ENCODE measurements at regions not wholly inside any gene's neighbourhood (a gene's known extent, or its start where the extent isn't known, plus 50 kb on each side); places are given as distances from the start of the nearest gene placed in this dataset.
A peak's percentile ranks its signal among the peaks of the same experiment; 100 is the strongest.

GRCh38 chr13:26914148-26914547 lies 153.6 kb upstream of the GPR12 start:
- H3K36me3 ChIP-seq (replicated peaks in 1 of 2; ENCODE audit: control insufficient read depth in 2 of 2, insufficient read depth in 2 of 2, low read length in 2 of 2) = no peaks in the 10 kb centered on the region

DNA sequence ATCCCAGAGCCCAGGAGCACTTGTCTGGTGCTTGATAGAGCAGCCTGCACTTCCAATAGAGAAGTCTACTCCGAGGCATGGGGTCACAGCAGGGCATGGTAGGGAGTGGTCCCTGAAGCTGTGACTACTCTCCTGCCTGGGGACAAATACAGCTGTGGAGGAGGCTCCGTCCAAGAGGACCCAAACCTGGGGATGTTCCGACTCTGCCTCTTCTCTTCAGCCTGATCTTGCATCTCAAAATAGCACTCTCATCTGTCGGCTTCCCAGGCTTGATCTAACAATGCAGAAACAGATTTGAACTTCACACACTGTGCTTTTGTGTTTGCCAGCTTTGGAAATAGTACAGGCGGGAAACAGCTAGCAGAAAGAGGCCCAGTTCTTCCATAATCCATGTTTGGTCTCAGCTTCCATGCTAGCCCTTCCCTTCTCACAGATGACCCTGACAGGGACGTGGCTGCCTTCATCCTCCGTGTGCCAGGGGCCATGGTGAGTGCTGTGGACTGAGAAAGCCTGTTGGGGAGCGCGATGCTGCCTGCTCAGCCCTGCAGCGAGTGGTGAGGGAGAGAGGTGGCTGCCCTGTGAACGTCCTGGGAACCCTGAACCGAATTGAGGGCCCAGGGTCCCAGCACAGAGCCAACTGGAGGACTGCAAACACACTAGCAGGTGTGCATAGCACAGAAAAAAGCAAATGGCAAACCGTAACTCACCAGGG lies 150.3 kb upstream of the GPR12 start:
- Histone ChIP-seq H2BK15ac (ENCODE audit: low read length) (no peak overlapping the region), H2BK5ac (ENCODE audit: low read length) (no peak overlapping the region), H3K14ac (ENCODE audit: low read length) (no peak overlapping the region), H3K36me3 (replicated peaks in 1 of 2; ENCODE audit: control insufficient read depth in 2 of 2, insufficient read depth in 2 of 2, low read length in 2 of 2) (no peaks in the 10 kb centered on the region), H3K18ac (ENCODE audit: low read length) (peak overlapping the region; percentile 3), H3K27me3 (ENCODE audit: control insufficient read depth in 3 of 3, insufficient read depth in 3 of 3, low read depth in 1 of 3, low read length in 3 of 3) (peaks cover 0 to 9% (median 0%) of the 10 kb centered on the region in 3 experiments), H3K23ac (ENCODE audit: low read depth, low read length, poor library complexity) (no peak overlapping the region), H3K79me1 (ENCODE audit: low read depth, low read length) (no peaks in the 10 kb centered on the region), H3K9ac (ENCODE audit: low read depth, low read length, poor library complexity) (no peak overlapping the region), H2BK120ac (ENCODE audit: low read depth, low read length) (no peak overlapping the region), H3K4me3 (ENCODE audit: low read length in 2 of 2) (no peak overlapping the region), H2BK12ac (ENCODE audit: low read length) (no peak overlapping the region), H2AFZ (ENCODE audit: low read length) (no peak overlapping the region), H3K4me1 (ENCODE audit: control insufficient read depth in 2 of 2, insufficient read depth in 1 of 2, low read depth in 1 of 2, low read length in 2 of 2) (no peaks in the 10 kb centered on the region), H3K4me2 (ENCODE audit: insufficient read depth, low read length, poor library complexity, severe bottlenecking) (no peak overlapping the region), H3K4ac (ENCODE audit: low read length) (no peak overlapping the region), H4K91ac (ENCODE audit: low read depth, low read length, poor library complexity) (no peak overlapping the region), H2AK5ac (ENCODE audit: low read depth, low read length) (peak overlapping the region; percentile 57), H3K9me3 (replicated peaks in 1 of 2; ENCODE audit: control insufficient read depth in 2 of 2, insufficient read depth in 1 of 2, low read depth in 1 of 2, low read length in 2 of 2) (no peaks in the 10 kb centered on the region), H4K8ac (ENCODE audit: low read depth, low read length) (no peak overlapping the region), H3K27ac (replicated peaks; ENCODE audit: low read length) (no peak overlapping the region)
- no CpG with 5 or more reads among the region's 13 CpGs for WGBS, 2 donors (ENCODE audit: extremely low coverage in 2 of 2, insufficient read length in 2 of 2, insufficient replicate concordance in 1 of 2)
- DNase-seq (ENCODE audit: low spot score) = no peak

More at GRCh38 chr13:26914148-26914547, 153.6 kb upstream of the GPR12 start:
- Histone ChIP-seq H3K23ac (ENCODE audit: low read depth, low read length, poor library complexity) (no peak overlapping the region), H3K79me1 (ENCODE audit: low read depth, low read length) (no peaks in the 10 kb centered on the region), H2BK15ac (ENCODE audit: low read length) (no peak overlapping the region), H4K8ac (ENCODE audit: low read depth, low read length) (no peak overlapping the region), H3K14ac (ENCODE audit: low read length) (no peak overlapping the region), H3K4me3 (ENCODE audit: low read length in 2 of 2) (no peak overlapping the region), H3K4me1 (ENCODE audit: control insufficient read depth in 2 of 2, insufficient read depth in 1 of 2, low read depth in 1 of 2, low read length in 2 of 2) (no peaks in the 10 kb centered on the region), H2BK120ac (ENCODE audit: low read depth, low read length) (no peak overlapping the region), H2AK5ac (ENCODE audit: low read depth, low read length) (no peak overlapping the region), H2AFZ (ENCODE audit: low read length) (no peak overlapping the region), H3K9ac (ENCODE audit: low read depth, low read length, poor library complexity) (no peak overlapping the region), H3K4me2 (ENCODE audit: insufficient read depth, low read length, poor library complexity, severe bottlenecking) (no peak overlapping the region), H3K27ac (replicated peaks; ENCODE audit: low read length) (no peak overlapping the region), H3K27me3 (ENCODE audit: control insufficient read depth in 3 of 3, insufficient read depth in 3 of 3, low read depth in 1 of 3, low read length in 3 of 3) (peaks cover 0 to 4% (median 0%) of the 10 kb centered on the region in 3 experiments), H2BK12ac (ENCODE audit: low read length) (no peak overlapping the region), H3K18ac (ENCODE audit: low read length) (no peak overlapping the region), H2BK5ac (ENCODE audit: low read length) (no peak overlapping the region), H4K91ac (ENCODE audit: low read depth, low read length, poor library complexity) (no peak overlapping the region), H3K9me3 (replicated peaks in 1 of 2; ENCODE audit: control insufficient read depth in 2 of 2, insufficient read depth in 1 of 2, low read depth in 1 of 2, low read length in 2 of 2) (no peaks in the 10 kb centered on the region), H3K4ac (ENCODE audit: low read length) (no peak overlapping the region)
- no peak for DNase-seq (ENCODE audit: low spot score)
- WGBS, 2 donors (ENCODE audit: extremely low coverage in 2 of 2, insufficient read length in 2 of 2, insufficient replicate concordance in 1 of 2) = no CpG with 5 or more reads among the region's 3 CpGs

DNA sequence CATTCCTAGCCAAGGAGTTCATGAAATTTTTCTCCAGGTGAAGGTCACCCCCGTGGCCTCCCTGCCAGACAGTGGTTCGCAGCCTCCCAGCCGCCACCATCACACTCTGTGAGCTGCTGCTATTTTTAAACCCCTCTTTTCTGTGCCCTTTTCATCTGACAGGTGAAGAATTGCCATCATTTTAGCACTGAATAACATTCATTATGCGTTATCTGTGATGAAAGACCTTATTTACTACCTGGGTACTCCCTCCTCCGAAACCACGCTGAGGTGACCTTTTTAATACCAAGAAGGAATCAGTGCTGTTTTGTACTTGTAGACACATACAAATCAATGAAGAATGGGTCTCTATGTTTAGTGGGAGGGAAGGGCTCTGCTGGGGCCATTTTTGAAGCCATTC lies 148.9 kb upstream of the GPR12 start:
- H4K91ac ChIP-seq (ENCODE audit: low read depth, low read length, poor library complexity) = no peak overlapping the region
- no peak overlapping the region for H3K4me3 ChIP-seq (ENCODE audit: low read length in 2 of 2)
- no peak overlapping the region for H2BK120ac ChIP-seq (ENCODE audit: low read depth, low read length)
- H2BK5ac ChIP-seq (ENCODE audit: low read length) = no peak overlapping the region
- no peak overlapping the region for H3K9ac ChIP-seq (ENCODE audit: low read depth, low read length, poor library complexity)
- H3K4ac ChIP-seq (ENCODE audit: low read length) = no peak overlapping the region
- H3K27me3 ChIP-seq (ENCODE audit: control insufficient read depth in 3 of 3, insufficient read depth in 3 of 3, low read depth in 1 of 3, low read length in 3 of 3) = peaks cover 0 to 9% (median 0%) of the 10 kb centered on the region in 3 experiments
- H2BK15ac ChIP-seq (ENCODE audit: low read length) = no peak overlapping the region
- DNase-seq (ENCODE audit: low spot score) = no peak
- H3K9me3 ChIP-seq (replicated peaks in 1 of 2; ENCODE audit: control insufficient read depth in 2 of 2, insufficient read depth in 1 of 2, low read depth in 1 of 2, low read length in 2 of 2) = no peaks in the 10 kb centered on the region
- no peak overlapping the region for H2AK5ac ChIP-seq (ENCODE audit: low read depth, low read length)
- no peak overlapping the region for H4K8ac ChIP-seq (ENCODE audit: low read depth, low read length)
- H2AFZ ChIP-seq (ENCODE audit: low read length) = no peak overlapping the region
- H3K36me3 ChIP-seq (replicated peaks in 1 of 2; ENCODE audit: control insufficient read depth in 2 of 2, insufficient read depth in 2 of 2, low read length in 2 of 2) = no peaks in the 10 kb centered on the region
- no peak overlapping the region for H3K14ac ChIP-seq (ENCODE audit: low read length)
- no peak overlapping the region for H3K4me2 ChIP-seq (ENCODE audit: insufficient read depth, low read length, poor library complexity, severe bottlenecking)
- H3K79me1 ChIP-seq (ENCODE audit: low read depth, low read length) = no peaks in the 10 kb centered on the region
- WGBS, 2 donors (ENCODE audit: extremely low coverage in 2 of 2, insufficient read length in 2 of 2, insufficient replicate concordance in 1 of 2) = no CpG with 5 or more reads among the region's 6 CpGs
- no peak overlapping the region for H3K27ac ChIP-seq (replicated peaks; ENCODE audit: low read length)
- H2BK12ac ChIP-seq (ENCODE audit: low read length) = no peak overlapping the region
- no peak overlapping the region for H3K23ac ChIP-seq (ENCODE audit: low read depth, low read length, poor library complexity)
- no peaks in the 10 kb centered on the region for H3K4me1 ChIP-seq (ENCODE audit: control insufficient read depth in 2 of 2, insufficient read depth in 1 of 2, low read depth in 1 of 2, low read length in 2 of 2)
- no peak overlapping the region for H3K18ac ChIP-seq (ENCODE audit: low read length)

DNA sequence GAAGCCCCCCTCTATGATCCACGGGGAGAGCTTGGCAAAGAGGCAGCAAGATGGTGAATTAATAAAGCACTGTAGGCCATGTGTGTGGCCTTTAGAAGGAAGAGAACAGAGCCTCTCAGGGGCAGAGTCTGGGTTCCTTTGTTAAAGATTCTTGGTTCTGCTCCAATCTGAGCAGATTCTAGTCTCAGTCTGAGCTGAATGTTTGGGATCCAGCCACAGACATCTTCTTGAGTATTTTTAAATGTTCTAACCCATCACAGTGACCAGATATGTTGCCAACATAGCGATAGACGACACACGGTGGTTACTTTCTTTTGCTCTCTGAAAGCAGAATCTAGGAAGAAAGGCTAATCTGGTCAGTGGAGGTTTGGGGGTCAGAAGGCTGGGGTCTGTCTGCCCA lies 147.5 kb upstream of the GPR12 start:
- WGBS, 2 donors (ENCODE audit: extremely low coverage in 2 of 2, insufficient read length in 2 of 2, insufficient replicate concordance in 1 of 2) = no CpG with 5 or more reads among the region's 4 CpGs
- no peak overlapping the region for H3K18ac ChIP-seq (ENCODE audit: low read length)
- H3K79me1 ChIP-seq (ENCODE audit: low read depth, low read length) = no peaks in the 10 kb centered on the region
- no peak overlapping the region for H2BK5ac ChIP-seq (ENCODE audit: low read length)
- no peak overlapping the region for H3K4ac ChIP-seq (ENCODE audit: low read length)
- no peaks in the 10 kb centered on the region for H3K4me1 ChIP-seq (ENCODE audit: control insufficient read depth in 2 of 2, insufficient read depth in 1 of 2, low read depth in 1 of 2, low read length in 2 of 2)
- H3K4me3 ChIP-seq (ENCODE audit: low read length in 2 of 2) = no peak overlapping the region
- no peak for DNase-seq (ENCODE audit: low spot score)
- no peak overlapping the region for H2AK5ac ChIP-seq (ENCODE audit: low read depth, low read length)
- H3K23ac ChIP-seq (ENCODE audit: low read depth, low read length, poor library complexity) = no peak overlapping the region
- H2BK120ac ChIP-seq (ENCODE audit: low read depth, low read length) = no peak overlapping the region
- no peak overlapping the region for H4K91ac ChIP-seq (ENCODE audit: low read depth, low read length, poor library complexity)
- no peaks in the 10 kb centered on the region for H3K9me3 ChIP-seq (replicated peaks in 1 of 2; ENCODE audit: control insufficient read depth in 2 of 2, insufficient read depth in 1 of 2, low read depth in 1 of 2, low read length in 2 of 2)
- no peak overlapping the region for H3K27ac ChIP-seq (replicated peaks; ENCODE audit: low read length)
- no peak overlapping the region for H2AFZ ChIP-seq (ENCODE audit: low read length)
- no peak overlapping the region for H3K9ac ChIP-seq (ENCODE audit: low read depth, low read length, poor library complexity)
- H2BK12ac ChIP-seq (ENCODE audit: low read length) = no peak overlapping the region
- no peak overlapping the region for H3K14ac ChIP-seq (ENCODE audit: low read length)
- H3K27me3 ChIP-seq (ENCODE audit: control insufficient read depth in 3 of 3, insufficient read depth in 3 of 3, low read depth in 1 of 3, low read length in 3 of 3) = peaks cover 0 to 9% (median 0%) of the 10 kb centered on the region in 3 experiments
- no peak overlapping the region for H3K4me2 ChIP-seq (ENCODE audit: insufficient read depth, low read length, poor library complexity, severe bottlenecking)
- H2BK15ac ChIP-seq (ENCODE audit: low read length) = no peak overlapping the region
- no peak overlapping the region for H4K8ac ChIP-seq (ENCODE audit: low read depth, low read length)
- no peaks in the 10 kb centered on the region for H3K36me3 ChIP-seq (replicated peaks in 1 of 2; ENCODE audit: control insufficient read depth in 2 of 2, insufficient read depth in 2 of 2, low read length in 2 of 2)

Data from neuronal stem cell (in vitro differentiated cells).